ENCODE measurements at regions not wholly inside any gene's neighbourhood (a gene's known extent, or its start where the extent isn't known, plus 50 kb on each side); places are given as distances from the start of the nearest gene placed in this dataset.

GRCh38 chr4:24675721-24676389 lies 91.5 kb upstream of the DHX15 start:
- TF ChIP-seq EZH2 (IDR thresholded peaks at IDR 0.05) = no peak
- no peak for TF ChIP-seq CTCF (IDR thresholded peaks at IDR 0.05)
- no peak for TF ChIP-seq EZH2phosphoT487 (IDR thresholded peaks at IDR 0.05)
